GM23248 (cell line): ENCODE measurements at regions not wholly inside any gene's neighbourhood (a gene's known extent, or its start where the extent isn't known, plus 50 kb on each side); places are given as distances from the start of the nearest gene placed in this dataset.

ENCODE experiments used
- DNase-seq: peaks from one replicate; pipeline ENCODE4 v3.0.0-alpha.2; 2015
- H2AFZ ChIP-seq: fragments of 200-600 bp; sonication (generic); 2 replicates; pipeline ENCODE4 v1.6.1; 2016; ENCODE audit warnings: antibody characterized with exemption
- H3F3A ChIP-seq: fragments of 200-600 bp; sonication (generic); 2 replicates; pipeline ENCODE4 v1.6.1; 2016; ENCODE audit warnings: mild to moderate bottlenecking, antibody characterized with exemption, mixed run types; ENCODE audit not compliant: insufficient read depth
- H3K27ac ChIP-seq: fragments of 200-600 bp; sonication (generic); 2 replicates; pipeline ENCODE4 v1.5.1; 2016; ENCODE audit warnings: mild to moderate bottlenecking
- H3K27me3 ChIP-seq: fragments of 200-600 bp; sonication (generic); replicated peaks from 2 replicates; pipeline ENCODE4 v1.6.1; 2016; ENCODE audit warnings: mild to moderate bottlenecking; ENCODE audit not compliant: insufficient read depth
- H3K36me3 ChIP-seq: fragments of 200-600 bp; sonication (generic); 2 replicates; pipeline ENCODE4 v1.6.1; 2016; ENCODE audit warnings: low read depth, mild to moderate bottlenecking
- H3K4me1 ChIP-seq: fragments of 200-600 bp; sonication (generic); 2 replicates; pipeline ENCODE4 v1.6.1; 2016; ENCODE audit warnings: mild to moderate bottlenecking; ENCODE audit not compliant: insufficient read depth
- H3K4me2 ChIP-seq: fragments of 200-600 bp; sonication (generic); one replicate; pipeline ENCODE4 v1.6.1; 2016; ENCODE audit warnings: mild to moderate bottlenecking; ENCODE audit not compliant: unreplicated experiment
- H3K4me3 ChIP-seq: fragments of 200-600 bp; sonication (generic); 2 replicates; pipeline ENCODE4 v1.5.1; 2016; ENCODE audit warnings: mild to moderate bottlenecking
- H3K79me2 ChIP-seq: fragments of 200-600 bp; sonication (generic); 2 replicates; pipeline ENCODE4 v1.6.1; 2016; ENCODE audit warnings: mild to moderate bottlenecking; ENCODE audit not compliant: insufficient read depth
- H3K9ac ChIP-seq: fragments of 200-600 bp; sonication (generic); 2 replicates; pipeline ENCODE4 v1.6.1; 2016; ENCODE audit warnings: mild to moderate bottlenecking
- H3K9me2 ChIP-seq: fragments of 200-600 bp; sonication (generic); 2 replicates; pipeline ENCODE4 v1.6.1; 2016; ENCODE audit warnings: mixed run types, mild to moderate bottlenecking, moderate library complexity; ENCODE audit not compliant: insufficient read depth
- H3K9me3 ChIP-seq: fragments of 200-600 bp; sonication (generic); one replicate; pipeline ENCODE4 v1.6.1; 2017; ENCODE audit warnings: low read depth
- H4K20me1 ChIP-seq: fragments of 200-600 bp; sonication (generic); 2 replicates; pipeline ENCODE4 v1.6.0; 2016; ENCODE audit not compliant: insufficient read depth
- EZH2 ChIP-seq: fragments of 200-600 bp; sonication (generic); IDR thresholded peaks from 2 replicates; pipeline ENCODE4 v1.6.1; 2018; ENCODE audit warnings: antibody characterized with exemption, mild to moderate bottlenecking; ENCODE audit not compliant: insufficient read depth, poor library complexity, severe bottlenecking
- EZH2phosphoT487 ChIP-seq: fragments of 200-600 bp; sonication (generic); IDR thresholded peaks from 2 replicates; pipeline ENCODE4 v1.6.1; 2018; ENCODE audit warnings: antibody characterized with exemption, moderate library complexity, mild to moderate bottlenecking, low read depth; ENCODE audit not compliant: insufficient read depth
- WGBS, 2 experiments: methylation state at CpG; one replicate each; pipeline ENCODE4 v1.1.6; 2015 to 2017; ENCODE audit warnings: low lambda C conversion rate in 2 of 2, low coverage in 1 of 2; ENCODE audit errors: missing lambda C conversion rate in 2 of 2; 5-methylcytosine and 5-hydroxymethylcytosine counted together
- in situ Hi-C: fragments of 300-500 bp; cut with MboI; formaldehyde crosslinking; loops from 2 replicates; pipeline ENCODE4 v1.15.0; 2020

DNA sequence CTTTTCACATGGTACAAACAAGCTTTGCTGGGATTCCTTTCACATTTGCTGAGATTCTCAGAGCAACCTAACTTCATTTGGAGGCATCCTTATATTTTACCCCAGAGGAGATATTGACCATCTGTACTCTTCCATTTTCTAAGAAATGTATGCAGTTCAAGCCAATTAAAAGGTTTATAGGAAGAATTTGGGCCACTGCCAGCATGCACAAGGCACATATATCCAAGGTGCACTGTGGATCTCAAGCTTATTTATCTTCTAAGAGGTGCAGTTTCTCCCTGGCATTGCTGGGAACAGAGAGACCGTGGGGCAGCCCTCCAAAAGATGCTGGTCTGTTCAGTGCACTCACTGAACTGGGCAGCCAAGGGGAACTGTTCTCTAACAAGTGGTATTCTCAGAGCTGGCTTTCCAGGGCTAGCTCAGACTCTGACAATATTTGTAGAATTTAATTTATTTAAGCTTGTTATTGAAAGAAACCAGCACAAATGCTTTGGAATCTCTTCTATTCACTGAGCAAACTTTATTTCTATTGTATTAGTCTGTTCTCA is 213.3 kb downstream of the TENT4A start:
- Histone ChIP-seq H3K27ac (no peak overlapping the region), H3K4me3 (no peak overlapping the region), H3K4me2 (no peak overlapping the region), H3K36me3 (no peaks in the 10 kb centered on the region), H3F3A (no peaks in the 10 kb centered on the region), H3K9ac (no peak overlapping the region), H2AFZ (no peak overlapping the region), H3K79me2 (no peaks in the 10 kb centered on the region), H4K20me1 (no peaks in the 10 kb centered on the region), H3K9me2 (no peaks in the 10 kb centered on the region), H3K9me3 (no peaks in the 10 kb centered on the region), H3K27me3 (no peaks in the 10 kb centered on the region), H3K4me1 (no peaks in the 10 kb centered on the region)
- WGBS, 2 experiments: 9 to 12% methylated on average over 1 of the region's 1 CpG
- DNase-seq: no peak
- in situ Hi-C loops: no loop called here
- TF ChIP-seq EZH2 (no peak), EZH2phosphoT487 (no peak)

DNA sequence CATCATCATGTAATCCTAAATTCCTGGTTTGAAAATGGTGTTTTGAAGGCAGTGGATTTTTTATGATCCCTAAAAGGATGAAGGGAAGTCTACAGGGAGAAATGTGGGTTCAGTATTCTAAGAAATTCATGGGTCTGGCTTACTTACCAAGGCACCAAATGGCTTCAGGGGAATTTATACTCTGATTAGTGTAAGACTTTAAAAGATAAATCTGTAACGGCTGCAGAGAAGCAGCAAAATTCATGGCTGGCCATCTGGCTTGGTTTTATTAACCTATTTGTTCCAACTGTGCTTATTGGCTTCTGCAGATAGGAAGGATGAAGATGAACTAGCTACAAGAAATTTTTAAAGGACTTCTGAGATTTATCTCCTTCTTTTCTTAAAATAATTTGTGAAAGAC is 222.8 kb downstream of the TENT4A start:
- H3K27ac ChIP-seq: no peak overlapping the region
- no peak for DNase-seq
- no peaks in the 10 kb centered on the region for H3K4me1 ChIP-seq
- no peak overlapping the region for H3K4me2 ChIP-seq
- WGBS, 2 experiments: 0 to 10% methylated on average over 1 of the region's 1 CpG
- H4K20me1 ChIP-seq: no peaks in the 10 kb centered on the region
- H3K36me3 ChIP-seq: no peaks in the 10 kb centered on the region
- H3F3A ChIP-seq: no peaks in the 10 kb centered on the region
- no peaks in the 10 kb centered on the region for H3K27me3 ChIP-seq
- in situ Hi-C loops: no loop called here
- TF ChIP-seq EZH2phosphoT487 (no peak), EZH2 (no peak)
- H3K9me2 ChIP-seq: no peaks in the 10 kb centered on the region
- no peak overlapping the region for H2AFZ ChIP-seq
- H3K79me2 ChIP-seq: no peaks in the 10 kb centered on the region
- H3K9ac ChIP-seq: no peak overlapping the region
- no peaks in the 10 kb centered on the region for H3K9me3 ChIP-seq
- no peak overlapping the region for H3K4me3 ChIP-seq

GRCh38 chr5:6937677-6938076 is 224.4 kb downstream of the TENT4A start:
- H3K4me3 ChIP-seq: no peak overlapping the region
- no peaks in the 10 kb centered on the region for H3F3A ChIP-seq
- DNase-seq: no peak
- no peaks in the 10 kb centered on the region for H3K27me3 ChIP-seq
- TF ChIP-seq EZH2 (no peak), EZH2phosphoT487 (no peak)
- 17 to 18% methylated on average over 3 of the region's 3 CpGs for WGBS, 2 experiments
- H3K4me2 ChIP-seq: no peak overlapping the region
- H3K36me3 ChIP-seq: no peaks in the 10 kb centered on the region
- H3K79me2 ChIP-seq: no peaks in the 10 kb centered on the region
- no peak overlapping the region for H3K9ac ChIP-seq
- no peaks in the 10 kb centered on the region for H4K20me1 ChIP-seq
- no peak overlapping the region for H3K27ac ChIP-seq
- no peak overlapping the region for H2AFZ ChIP-seq
- H3K9me2 ChIP-seq: no peaks in the 10 kb centered on the region
- H3K4me1 ChIP-seq: no peaks in the 10 kb centered on the region
- in situ Hi-C loops: no loop called here
- no peaks in the 10 kb centered on the region for H3K9me3 ChIP-seq

DNA sequence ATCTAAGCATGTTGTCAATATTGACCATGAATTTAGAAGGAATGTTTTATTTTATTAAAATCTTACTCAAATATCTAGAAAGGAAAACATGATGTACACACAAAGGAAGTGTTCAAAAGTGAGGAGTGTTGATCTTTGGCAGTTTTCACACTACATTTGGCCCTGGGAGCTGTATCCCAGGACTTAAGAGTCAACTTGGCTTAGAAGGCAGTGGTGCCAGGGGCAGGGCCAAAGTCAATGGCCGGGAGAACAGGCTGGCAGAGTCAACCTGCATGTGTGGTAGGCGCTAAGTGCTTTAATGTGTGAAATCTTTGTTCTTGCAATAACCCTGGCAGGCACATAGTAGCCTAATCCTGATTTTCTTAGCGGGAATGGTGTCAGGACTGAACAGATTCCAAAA is 228.4 kb downstream of the TENT4A start:
- no peaks in the 10 kb centered on the region for H3K9me3 ChIP-seq
- in situ Hi-C loops: no loop called here
- no peak overlapping the region for H3K4me2 ChIP-seq
- H4K20me1 ChIP-seq: no peaks in the 10 kb centered on the region
- H3K4me3 ChIP-seq: no peak overlapping the region
- TF ChIP-seq EZH2phosphoT487 (no peak), EZH2 (no peak)
- no peaks in the 10 kb centered on the region for H3K36me3 ChIP-seq
- no peaks in the 10 kb centered on the region for H3K79me2 ChIP-seq
- no peaks in the 10 kb centered on the region for H3K27me3 ChIP-seq
- no peak overlapping the region for H3K9ac ChIP-seq
- no peaks in the 10 kb centered on the region for H3F3A ChIP-seq
- H2AFZ ChIP-seq: no peak overlapping the region
- no peaks in the 10 kb centered on the region for H3K4me1 ChIP-seq
- 10 to 17% methylated on average over 3 of the region's 3 CpGs for WGBS, 2 experiments
- no peak overlapping the region for H3K27ac ChIP-seq
- H3K9me2 ChIP-seq: no peaks in the 10 kb centered on the region
- no peak for DNase-seq
